Stimulated activated CD4-positive, alpha-beta T cell treated with anti-CD3 and anti-CD28 coated beads, Interleukin-4, amount 100 ng/mL, for 24 hours (primary cell): ENCODE measurements at regions not wholly inside any gene's neighbourhood (a gene's known extent, or its start where the extent isn't known, plus 50 kb on each side); places are given as distances from the start of the nearest gene placed in this dataset.

Source experiments
- DNase-seq: peaks from one replicate; pipeline ENCODE4 v3.0.0-alpha.2; 2020

DNA sequence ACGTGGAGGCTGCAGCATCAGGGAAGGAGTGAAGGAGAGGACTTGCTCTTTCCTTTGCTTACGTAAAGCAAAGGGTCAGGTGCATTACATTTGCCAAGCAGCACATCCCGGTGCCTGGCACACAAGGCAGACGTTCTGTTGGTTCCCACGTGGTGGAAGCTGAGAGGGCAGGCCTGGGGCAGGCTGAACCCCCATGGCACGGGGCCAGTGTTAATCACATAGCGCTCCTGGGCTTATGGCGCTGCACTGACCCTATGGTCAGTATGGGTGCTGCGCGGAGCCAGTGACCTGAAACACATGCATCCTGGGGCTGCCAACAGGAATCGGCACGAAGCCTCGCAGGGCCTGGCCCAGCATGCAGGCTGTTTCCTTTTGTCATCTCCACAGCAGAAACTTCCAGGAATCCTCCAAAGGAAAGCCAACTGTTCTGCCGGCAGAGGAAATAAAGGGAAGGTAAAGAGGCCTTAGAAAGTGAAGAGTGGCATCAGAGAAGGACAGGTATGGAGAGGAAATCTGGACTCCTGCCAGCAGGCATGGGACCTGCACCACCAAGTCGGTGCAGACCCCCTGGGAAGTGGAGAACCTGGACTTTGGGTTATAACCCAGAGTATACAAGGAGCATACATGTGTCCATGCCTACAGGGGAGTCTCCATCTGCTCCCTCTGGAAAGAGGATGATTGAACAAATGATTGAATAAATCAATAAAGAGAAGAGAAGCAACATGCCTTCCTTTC, 560.2 kb downstream of the TCERG1L start:
- no peak for DNase-seq

GRCh38 chr10:130751851-130752250, 559.7 kb downstream of the TCERG1L start:
- DNase-seq: no peak

DNA sequence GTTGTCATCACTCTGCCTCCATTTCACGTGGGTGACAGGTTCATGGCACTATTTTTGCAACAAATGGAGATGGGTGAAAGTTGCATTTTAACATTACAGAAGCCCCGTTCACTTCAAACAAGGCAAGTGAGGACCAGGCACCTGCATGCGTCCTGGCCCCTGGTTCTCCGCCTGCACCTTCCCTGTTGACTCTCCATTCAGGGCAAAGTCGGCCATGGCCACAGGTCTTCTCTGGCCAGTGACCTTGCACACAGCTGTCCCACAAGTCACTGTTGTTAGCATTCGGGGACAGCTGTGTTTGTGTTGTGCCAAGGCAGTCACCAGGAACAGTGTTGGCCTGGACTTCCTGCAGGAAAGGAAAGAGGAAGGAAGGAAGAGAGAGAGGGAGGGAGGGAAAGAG, 554.9 kb downstream of the TCERG1L start:
- DNase-seq: no peak

- no peak for DNase-seq
These were observed 554.2 kb downstream of the TCERG1L start for GRCh38 chr10:130757271-130757670.

GRCh38 chr10:130757821-130758489, 553.6 kb downstream of the TCERG1L start:
- no peak for DNase-seq

DNA sequence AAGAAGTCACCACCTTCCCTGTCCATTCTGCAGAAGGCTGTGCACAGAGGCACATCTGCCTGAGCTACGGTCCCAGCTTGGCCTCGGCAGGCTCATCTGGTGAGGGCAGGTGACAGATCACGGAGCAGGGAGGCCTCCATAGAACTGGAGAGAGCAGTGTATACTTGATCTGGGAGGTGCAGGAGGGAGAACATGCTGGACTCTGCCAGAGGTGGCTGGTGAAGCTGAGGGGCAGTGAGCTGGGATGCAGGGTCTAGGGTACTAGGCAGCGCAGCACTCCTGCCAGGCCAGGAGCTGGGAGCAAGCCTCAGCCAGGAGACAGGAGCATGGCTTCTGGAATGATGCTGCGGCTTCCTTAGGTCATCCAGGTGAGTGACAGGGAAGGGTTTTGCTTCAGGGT, 553.0 kb downstream of the TCERG1L start:
- DNase-seq: no peak

DNA sequence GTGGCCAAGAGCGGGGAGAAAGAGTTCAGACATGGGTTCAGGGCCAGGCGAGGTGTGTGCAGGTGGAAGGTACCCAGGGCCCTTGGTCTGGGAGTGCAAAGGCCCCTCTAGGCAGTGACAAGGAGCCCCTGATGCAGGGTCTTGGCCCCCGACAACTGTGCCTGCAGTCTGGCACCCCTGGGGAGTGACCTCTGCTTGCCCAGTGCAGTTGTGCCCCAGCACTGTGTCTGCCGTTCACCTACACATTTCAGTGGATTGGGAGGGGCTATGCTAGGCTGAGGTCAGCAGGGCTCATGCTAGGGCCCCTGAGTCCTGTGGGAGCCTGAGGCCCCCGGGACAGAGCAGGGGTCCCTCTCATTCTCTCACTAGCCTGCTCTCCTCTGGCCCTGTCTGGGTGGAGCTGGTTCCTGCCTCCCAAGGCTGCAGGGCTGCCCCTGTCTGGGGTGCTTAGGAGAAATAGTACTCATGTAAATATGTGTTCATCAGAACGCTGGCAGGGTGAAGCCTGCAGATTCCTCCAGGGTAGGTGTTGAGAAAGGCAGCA, 550.4 kb downstream of the TCERG1L start:
- no peak for DNase-seq

GRCh38 chr10:130761788-130762301, 549.7 kb downstream of the TCERG1L start:
- no peak for DNase-seq

- no peak for DNase-seq
These were observed 549.0 kb downstream of the TCERG1L start for GRCh38 chr10:130762491-130762890.

GRCh38 chr10:130763071-130763470, 548.5 kb downstream of the TCERG1L start:
- DNase-seq: no peak

DNA sequence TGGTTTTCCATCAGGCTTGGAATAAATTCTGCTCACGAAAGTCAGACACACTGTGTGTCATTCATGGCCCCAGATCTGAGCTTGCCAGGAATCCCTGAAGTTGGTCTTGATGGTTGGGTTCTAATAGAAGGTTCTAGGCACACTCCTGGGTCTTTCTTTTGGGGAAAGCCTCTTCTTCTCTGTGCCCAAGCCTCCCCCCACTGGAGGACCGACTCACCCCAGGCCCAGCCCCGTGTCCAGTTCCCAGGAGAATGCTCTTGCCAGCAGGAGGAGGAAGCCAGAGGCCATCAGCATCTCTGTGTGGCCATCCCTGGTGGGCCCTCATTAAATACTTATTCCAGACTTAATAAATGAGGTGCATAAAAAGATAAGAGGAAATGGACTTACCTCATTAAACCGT, 548.0 kb downstream of the TCERG1L start:
- DNase-seq: no peak

DNA sequence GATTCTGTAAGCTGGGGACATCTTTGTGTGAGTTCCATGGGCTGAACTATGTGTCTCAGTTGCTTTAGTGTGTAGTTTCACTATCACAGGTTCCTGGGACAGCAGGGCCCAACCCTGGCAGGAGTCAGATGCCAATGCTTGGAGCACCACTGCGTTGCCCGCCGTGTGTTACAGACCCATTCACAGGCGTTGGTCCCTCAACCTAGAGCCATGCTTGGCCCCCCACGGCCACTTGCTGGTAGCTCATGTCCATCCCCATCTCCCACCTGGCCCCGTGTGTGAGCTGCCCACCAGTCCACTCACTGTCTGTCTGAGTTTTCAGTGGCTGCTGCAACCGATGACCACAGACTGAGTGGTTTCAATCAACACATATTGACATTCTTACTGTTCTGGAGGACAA, 546.9 kb downstream of the TCERG1L start:
- no peak for DNase-seq

GRCh38 chr10:130766071-130766470, 545.5 kb downstream of the TCERG1L start:
- DNase-seq: no peak

DNA sequence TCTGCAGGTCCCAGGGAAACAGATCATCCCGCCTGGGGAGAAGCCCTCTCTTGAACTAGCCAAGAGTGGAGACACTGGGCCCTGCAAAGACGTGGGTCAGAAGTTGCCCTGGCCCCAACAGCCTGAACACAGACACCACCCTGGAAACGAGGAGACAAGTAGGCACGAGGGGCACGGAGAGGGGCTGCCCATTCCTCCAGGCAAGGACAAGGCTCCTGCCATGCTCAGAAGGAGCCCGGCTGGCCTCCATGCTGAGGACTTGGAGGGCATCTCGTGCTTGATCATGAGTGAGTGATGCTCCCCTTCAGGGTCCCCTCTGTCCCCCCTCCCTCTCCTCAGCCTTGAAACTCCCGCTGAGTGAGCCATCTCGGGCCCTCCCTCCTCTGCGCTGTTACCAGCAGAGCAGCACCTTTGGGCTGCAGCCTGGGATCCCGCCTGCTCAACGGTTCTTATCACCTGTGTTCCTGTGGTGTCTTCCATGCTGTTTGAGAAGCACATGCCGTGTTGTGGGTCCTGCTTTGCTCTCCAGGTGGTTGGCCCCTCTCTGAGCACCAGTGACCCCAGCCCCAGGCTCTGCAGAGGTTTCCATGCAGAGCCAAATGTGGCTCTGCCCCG, 544.3 kb downstream of the TCERG1L start:
- DNase-seq: no peak

DNA sequence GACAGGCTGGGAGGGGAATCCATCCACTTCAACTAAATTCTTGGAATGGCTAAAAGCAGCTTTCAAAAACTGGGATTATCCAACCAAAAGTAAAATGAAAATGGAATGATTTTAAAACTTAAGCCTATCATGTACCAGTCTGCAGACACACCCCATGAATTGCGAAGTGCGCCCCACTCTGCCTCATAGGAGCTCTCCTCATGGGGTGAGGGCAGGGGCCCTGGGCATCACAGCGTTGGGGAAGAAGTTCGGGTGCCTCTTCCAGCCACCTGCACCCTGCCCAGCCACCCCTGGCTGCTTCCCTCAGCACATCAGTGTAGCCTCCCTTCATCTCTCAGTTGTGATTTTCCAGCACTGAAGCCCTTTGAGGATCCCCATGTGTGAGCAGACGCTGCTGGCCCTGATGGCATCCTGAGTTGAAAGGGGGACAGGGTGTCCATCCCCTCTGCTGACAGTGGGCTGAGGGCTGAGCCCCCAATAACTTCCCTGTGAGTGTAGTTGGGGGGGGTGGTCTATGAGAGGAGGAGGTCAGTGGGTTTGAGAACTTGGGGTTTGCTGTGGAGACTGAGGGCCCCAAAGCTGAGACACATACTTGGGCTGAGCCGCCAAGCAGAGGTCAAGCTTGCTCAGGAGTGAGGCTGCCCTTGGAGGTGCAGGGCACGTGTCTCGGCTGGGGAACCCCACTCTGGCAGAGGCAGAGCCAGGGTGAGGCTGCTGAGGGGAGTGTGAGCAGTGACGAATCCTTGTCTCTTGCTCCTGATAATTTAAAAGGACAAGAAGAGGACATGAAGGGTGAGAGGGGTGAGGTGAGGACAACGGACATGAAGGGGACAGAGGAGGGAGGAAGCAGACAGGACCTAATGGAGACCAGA, 542.1 kb downstream of the TCERG1L start:
- no peak for DNase-seq

- no peak for DNase-seq
These were observed 541.4 kb downstream of the TCERG1L start for GRCh38 chr10:130770018-130770630.

- no peak for DNase-seq
These were observed 540.0 kb downstream of the TCERG1L start for GRCh38 chr10:130771491-130771946.

DNA sequence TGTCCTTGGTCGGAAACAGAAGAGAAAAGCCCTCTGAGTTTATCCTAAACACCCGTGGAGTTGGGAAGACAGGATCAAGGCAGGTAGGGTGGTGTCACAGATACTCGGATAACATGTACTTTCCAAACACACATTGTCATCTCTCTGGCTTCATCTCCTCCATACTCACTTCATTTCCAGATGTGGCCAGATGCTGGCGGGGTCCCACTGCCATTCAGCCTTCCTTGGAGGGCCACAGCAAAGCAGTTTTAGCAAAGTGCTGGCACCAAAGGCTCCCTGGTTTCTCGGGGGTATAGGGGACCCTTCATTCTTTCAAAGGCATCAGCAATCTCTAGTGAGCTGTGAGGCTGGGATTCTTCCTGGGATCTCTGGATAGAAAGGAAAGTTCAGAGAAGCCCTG, 539.5 kb downstream of the TCERG1L start:
- DNase-seq: no peak

GRCh38 chr10:130772676-130773075, 538.8 kb downstream of the TCERG1L start:
- no peak for DNase-seq

- no peak for DNase-seq
These were observed 537.6 kb downstream of the TCERG1L start for GRCh38 chr10:130773941-130774340.

DNA sequence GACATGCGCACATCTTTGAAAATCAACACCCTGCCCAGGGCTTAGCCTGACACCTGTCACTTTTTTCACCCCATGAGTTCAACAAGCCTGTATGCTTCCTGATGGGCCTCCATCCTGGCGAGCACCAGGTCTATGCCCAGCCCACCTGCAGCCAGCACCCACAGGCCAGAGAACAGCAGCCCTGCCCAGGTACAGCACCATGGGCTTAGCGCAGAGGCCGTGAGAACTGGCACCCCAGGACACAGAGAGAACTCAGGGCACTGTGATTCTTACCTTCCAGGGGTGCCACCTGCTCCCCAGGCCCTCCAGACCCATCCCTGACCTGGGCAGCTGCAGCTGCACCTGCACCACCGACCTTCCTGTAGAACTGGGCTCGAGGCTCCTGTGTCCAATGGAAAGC, 536.6 kb downstream of the TCERG1L start:
- DNase-seq: no peak

DNA sequence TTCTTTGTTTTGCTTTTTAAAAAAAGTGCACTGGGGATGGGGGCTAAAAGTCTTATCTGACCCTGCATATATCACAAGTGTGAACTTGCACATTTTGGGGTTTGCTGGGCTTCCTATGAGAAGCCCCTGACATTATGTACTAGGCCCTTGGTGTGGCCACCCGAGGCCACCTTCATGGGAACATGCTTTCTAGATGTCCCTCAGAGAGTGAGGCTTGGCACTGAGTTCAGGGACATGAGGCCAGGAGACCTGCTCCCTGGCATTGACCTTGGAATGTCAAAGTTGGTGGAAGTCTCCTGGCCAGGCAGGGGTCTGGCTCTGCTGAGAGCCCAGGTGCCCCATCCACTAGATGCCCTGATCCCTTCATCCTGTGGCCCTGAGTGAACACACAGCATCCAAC, 536.2 kb downstream of the TCERG1L start:
- DNase-seq: no peak
